HG02623 (cell line): ENCODE measurements at regions not wholly inside any gene's neighbourhood (a gene's known extent, or its start where the extent isn't known, plus 50 kb on each side); places are given as distances from the start of the nearest gene placed in this dataset.

Experiments
- ATAC-seq: cut with Tn5 transposase; IDR thresholded peaks from one replicate; pipeline ENCODE4 v1.9.1; 2021; ENCODE audit warnings: moderate library complexity; ENCODE audit not compliant: unreplicated experiment

- no peak for ATAC-seq
These were observed 287.4 kb downstream of the MBD2 start for GRCh38 chr18:53937037-53937436.

DNA sequence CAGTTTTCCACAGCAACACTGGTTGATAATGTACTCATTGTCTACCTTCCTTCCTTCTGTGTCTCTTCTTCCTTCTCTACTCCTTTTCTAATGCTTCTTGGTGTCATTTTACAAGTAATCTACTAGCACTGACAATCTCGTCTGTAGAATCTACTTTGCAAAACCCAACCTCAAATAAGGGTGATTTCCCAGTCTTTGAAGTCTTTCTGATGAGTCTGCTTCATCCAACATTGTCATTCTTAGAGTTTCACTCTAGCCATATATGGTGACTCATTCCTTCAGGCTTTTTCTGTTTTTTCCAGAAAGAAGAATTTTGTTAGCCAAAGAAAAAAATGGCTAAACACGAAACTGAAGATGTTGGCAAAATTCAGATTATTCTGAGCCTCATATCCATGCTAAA, 288.7 kb downstream of the MBD2 start:
- no peak for ATAC-seq

GRCh38 chr18:53935399-53935798, 289.1 kb downstream of the MBD2 start:
- ATAC-seq = no peak

- no peak for ATAC-seq
These were observed 304.0 kb downstream of the MBD2 start for GRCh38 chr18:53920312-53921075.

GRCh38 chr18:53918091-53918490, 306.4 kb downstream of the MBD2 start:
- ATAC-seq = no peak

- no peak for ATAC-seq
These were observed 313.3 kb downstream of the MBD2 start for GRCh38 chr18:53911200-53911599.

DNA sequence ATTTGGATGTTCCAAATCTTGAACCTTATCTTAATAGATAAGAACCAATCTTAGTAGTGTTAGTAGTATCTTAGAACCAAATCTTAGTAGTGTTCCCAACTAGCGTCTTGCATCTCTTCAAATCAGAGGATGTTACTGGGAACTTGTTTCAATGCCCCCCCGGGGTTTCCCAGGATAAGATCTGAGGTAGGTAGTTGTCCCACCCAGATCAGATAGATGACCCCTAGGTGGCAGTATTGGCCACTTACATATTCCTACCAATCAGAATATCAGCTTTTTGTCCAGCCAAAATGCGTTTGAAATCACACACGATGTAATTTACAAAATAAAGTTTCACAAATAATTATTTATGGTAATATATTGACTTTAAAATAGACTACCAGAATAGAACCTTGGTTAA, 314.8 kb downstream of the MBD2 start:
- peak; percentile 68 for ATAC-seq

DNA sequence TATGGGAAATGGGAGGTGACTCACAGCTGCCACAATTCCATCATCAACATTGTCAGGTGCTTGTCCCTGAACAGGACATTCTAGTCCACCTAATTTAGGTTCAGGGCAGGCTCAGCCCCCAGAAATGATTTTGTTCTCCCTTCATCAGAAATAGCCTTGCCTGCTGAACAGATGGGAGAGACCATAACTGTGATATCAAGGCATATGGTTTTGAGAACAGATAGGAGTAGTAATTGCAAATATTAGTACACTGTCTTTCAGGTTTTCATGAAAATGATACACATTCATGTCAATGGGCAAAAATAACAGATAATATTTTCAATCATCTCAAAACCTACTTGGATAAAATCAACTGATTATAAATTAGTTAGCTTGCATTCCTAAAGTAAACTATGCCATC, 316.5 kb downstream of the MBD2 start:
- ATAC-seq = no peak

- ATAC-seq = no peak
These were observed 317.8 kb downstream of the MBD2 start for GRCh38 chr18:53906681-53907080.

DNA sequence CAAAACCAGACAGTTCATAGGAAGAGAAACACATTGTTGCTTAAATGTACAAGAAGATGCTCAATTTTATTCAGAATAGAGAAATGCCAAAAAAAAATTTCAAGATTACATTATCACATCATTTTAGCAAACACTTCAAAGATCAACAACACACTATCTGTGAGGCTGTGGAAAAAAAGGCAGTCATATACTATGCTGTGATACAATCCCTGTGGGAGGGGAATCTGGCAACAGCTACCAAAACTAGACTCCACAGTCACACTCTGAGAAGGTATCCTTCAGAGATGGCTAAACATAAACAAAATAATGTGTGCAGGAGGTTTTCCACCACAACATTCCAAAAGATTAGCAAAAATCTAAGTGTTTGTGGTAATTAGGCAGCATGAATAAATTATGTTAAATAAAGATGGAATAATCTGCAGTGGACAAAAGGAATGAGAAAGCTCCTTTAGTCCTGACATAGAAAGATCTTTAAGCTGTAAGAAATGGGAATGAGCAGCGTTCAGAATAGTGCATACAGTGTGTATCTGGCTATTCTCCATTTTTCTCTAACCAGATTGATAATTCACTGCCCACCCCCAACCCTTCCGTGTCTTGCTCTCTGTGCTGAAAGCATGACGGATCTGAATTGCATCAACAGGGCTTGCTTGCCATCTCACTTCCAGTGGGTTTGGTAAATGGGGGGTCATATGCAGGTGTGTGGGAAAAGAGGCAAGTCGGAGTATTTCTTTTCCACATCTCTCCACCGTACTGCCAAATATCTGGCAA, 329.6 kb downstream of the MBD2 start:
- no peak for ATAC-seq

DNA sequence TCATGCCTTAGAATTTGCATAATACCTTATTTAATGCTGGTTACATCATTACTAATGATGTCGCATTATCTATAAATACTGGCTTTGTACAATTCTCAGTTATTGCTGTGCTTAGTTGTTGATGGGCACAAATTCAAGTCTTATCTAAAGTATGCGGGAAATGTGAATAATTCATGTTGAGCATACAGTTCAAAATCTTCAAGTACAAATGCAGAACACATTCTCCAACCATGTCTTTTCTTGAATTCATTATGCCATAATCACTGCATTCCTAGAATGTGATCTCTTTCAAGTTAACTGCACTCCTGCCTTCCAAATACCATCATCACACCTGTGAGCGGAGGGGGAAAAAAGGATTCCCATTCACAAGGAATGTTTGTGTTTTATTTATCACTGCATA, 337.0 kb downstream of the MBD2 start:
- ATAC-seq = no peak

GRCh38 chr18:53886058-53886457, 338.4 kb downstream of the MBD2 start:
- no peak for ATAC-seq

- no peak for ATAC-seq
These were observed 340.7 kb downstream of the MBD2 start for GRCh38 chr18:53883771-53884170.

GRCh38 chr18:53874103-53874502, 350.4 kb downstream of the MBD2 start:
- no peak for ATAC-seq

DNA sequence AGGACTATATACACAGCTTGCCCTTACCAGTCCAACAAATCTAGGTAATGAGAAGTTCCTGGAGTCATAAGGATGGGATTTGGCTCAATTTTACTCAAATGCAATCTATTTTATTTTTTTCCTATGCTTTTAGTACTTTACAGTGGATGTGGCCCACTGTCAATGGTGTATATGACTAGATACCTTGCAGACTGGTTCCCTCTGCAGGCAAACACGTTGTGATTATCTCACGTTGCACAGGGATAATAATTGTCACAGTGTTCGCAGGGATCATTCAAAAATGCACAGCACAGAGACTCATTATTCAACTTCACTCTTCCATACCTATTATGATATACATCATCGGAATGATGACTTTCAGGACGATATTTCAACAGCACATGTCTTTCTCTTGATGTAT, 359.7 kb downstream of the MBD2 start:
- no peak for ATAC-seq

DNA sequence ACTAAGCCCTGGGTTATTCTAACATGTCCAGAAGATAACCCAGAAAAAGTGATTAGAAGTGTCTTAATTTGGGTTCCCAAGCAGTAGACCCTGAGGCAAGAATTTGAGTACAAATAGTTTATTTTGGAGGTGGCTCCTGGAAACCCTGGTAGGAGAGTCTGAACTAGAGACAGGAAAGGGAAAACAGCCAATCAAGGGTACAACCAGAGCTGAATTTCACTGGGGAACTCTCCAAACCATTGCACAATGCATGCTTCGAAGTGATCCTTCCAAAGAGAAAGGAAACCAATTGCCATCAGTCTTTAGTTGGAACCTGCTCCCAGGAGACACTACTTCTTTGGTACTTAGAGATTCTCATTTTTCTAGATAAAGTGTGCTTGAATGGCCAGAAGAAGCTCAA, 361.5 kb downstream of the MBD2 start:
- ATAC-seq = no peak

GRCh38 chr18:53861185-53861584, 363.3 kb downstream of the MBD2 start:
- ATAC-seq = no peak

- no peak for ATAC-seq
These were observed 364.7 kb downstream of the MBD2 start for GRCh38 chr18:53859764-53860163.

GRCh38 chr18:53850902-53851301, 373.6 kb downstream of the MBD2 start:
- ATAC-seq = no peak

DNA sequence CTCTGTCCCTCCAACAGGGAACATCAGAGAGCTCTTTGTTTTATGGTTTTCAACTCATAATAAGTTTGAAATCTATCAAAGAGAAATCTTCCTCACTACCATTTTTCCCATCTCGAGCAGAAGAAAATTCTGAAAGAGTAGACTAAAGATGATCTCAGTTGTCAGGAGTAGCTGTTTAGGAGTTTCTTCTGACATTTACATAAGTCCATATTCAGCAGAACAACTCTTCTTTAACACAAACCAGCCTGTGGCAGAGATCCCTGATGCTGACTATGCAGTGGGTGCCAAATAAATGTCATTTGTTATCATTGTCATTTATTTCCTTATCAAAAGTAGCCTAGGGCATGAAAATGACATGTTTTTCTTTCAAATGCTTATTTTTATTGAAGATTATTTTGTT, 380.7 kb downstream of the MBD2 start:
- no peak for ATAC-seq

GRCh38 chr18:53843113-53843760, 381.2 kb downstream of the MBD2 start:
- ATAC-seq = no peak

- ATAC-seq = no peak
These were observed 385.7 kb downstream of the MBD2 start for GRCh38 chr18:53838746-53839145.
